Astrocyte of the spinal cord (primary cell): ENCODE measurements at regions not wholly inside any gene's neighbourhood (a gene's known extent, or its start where the extent isn't known, plus 50 kb on each side); places are given as distances from the start of the nearest gene placed in this dataset.

Source experiments
- DNase-seq: peaks from one replicate; pipeline ENCODE4 v3.0.0; 2011; ENCODE audit warnings: low read depth, low spot score
- H3K4me3 ChIP-seq: 2 replicates; pipeline ENCODE4 v1.5.1; 2011; ENCODE audit warnings: low read depth, mild to moderate bottlenecking, low read length, moderate library complexity
- CTCF ChIP-seq: IDR thresholded peaks from 2 replicates; pipeline ENCODE4 v1.5.1; 2012; ENCODE audit warnings: low read depth, mild to moderate bottlenecking, low read length, inconsistent platforms
- in situ Hi-C: cut with HindIII; loops from 2 replicates; pipeline ENCODE4 v1.10.0; 2017; ENCODE audit warnings: low sequenced_read_pairs

- DNase-seq: no peak
- TF ChIP-seq CTCF: no peak
- in situ Hi-C loops: no loop called here
- no peak overlapping the region for H3K4me3 ChIP-seq
Observed at GRCh38 chr3:26106228-26106627, 316.3 kb downstream of the OXSM start.

- no peak for TF ChIP-seq CTCF
- DNase-seq: no peak
- in situ Hi-C loops: no loop called here
Observed at GRCh38 chr3:26108846-26109489, 319.1 kb downstream of the OXSM start.

GRCh38 chr3:26114851-26115250 lies 325.0 kb downstream of the OXSM start:
- in situ Hi-C loops: no loop called here
- DNase-seq: no peak
- no peak for TF ChIP-seq CTCF
- H3K4me3 ChIP-seq: no peak overlapping the region

More at GRCh38 chr3:26108846-26109489, 319.1 kb downstream of the OXSM start:
- no peak overlapping the region for H3K4me3 ChIP-seq

GRCh38 chr3:26118165-26118564 lies 328.3 kb downstream of the OXSM start:
- H3K4me3 ChIP-seq: no peak overlapping the region
- TF ChIP-seq CTCF: no peak
- in situ Hi-C loops: no loop called here
- DNase-seq: no peak

GRCh38 chr3:26132942-26133341 lies 343.1 kb downstream of the OXSM start:
- TF ChIP-seq CTCF: no peak
- no peak for DNase-seq
- in situ Hi-C loops: no loop called here
- H3K4me3 ChIP-seq: no peak overlapping the region

GRCh38 chr3:26141296-26141695 lies 351.4 kb downstream of the OXSM start:
- TF ChIP-seq CTCF: no peak
- in situ Hi-C loops: no loop called here
- H3K4me3 ChIP-seq: no peak overlapping the region
- no peak for DNase-seq
